Stimulated activated CD4-positive, alpha-beta T cell treated with anti-CD3 and anti-CD28 coated beads, Interleukin-15, amount 100 ng/mL, for 24 hours (primary cell): ENCODE measurements at regions not wholly inside any gene's neighbourhood (a gene's known extent, or its start where the extent isn't known, plus 50 kb on each side); places are given as distances from the start of the nearest gene placed in this dataset.
"Not testable (repeated sequence)": the region's sequence is repeated elsewhere in the genome, so short reads cannot be mapped to it uniquely, and the experiment has no call there.

Source experiments
- DNase-seq: peaks from one replicate; pipeline ENCODE4 v3.0.0-alpha.2; 2020

DNA sequence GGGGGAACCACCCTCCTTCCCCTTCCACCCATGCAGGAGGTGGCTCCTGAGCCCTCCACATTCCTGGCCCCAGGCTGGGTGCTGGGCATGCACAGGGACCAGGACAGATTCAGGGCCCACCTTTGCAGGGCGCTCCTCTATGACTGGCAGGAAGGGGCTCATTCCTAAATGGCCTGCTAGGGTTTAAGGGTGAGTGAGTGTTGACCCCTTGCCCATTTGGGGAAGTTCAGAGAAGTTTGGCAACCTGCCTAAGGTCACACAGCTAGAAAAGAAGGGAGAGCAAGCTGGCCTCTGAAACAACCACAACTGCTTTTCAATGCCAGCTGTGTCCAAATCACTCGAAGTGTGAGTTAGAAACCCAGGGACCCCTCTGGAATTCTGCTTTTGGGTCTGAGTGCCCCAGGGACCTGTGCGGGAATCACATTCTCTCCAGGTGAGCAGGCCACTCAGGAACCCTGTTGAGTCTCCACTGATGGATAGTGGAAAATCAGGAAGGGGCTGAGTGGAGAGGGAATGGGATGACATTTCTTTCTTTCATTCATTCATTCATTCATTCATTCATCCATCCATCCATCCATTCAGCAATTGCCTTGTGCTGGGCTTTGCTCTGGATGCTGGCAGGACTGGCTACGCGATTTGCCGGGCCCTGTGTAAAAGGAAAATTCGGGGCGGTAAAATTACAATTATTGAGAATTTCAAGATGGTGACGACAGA lies 191.9 kb downstream of the C9orf50 start:
- DNase-seq: no peak

DNA sequence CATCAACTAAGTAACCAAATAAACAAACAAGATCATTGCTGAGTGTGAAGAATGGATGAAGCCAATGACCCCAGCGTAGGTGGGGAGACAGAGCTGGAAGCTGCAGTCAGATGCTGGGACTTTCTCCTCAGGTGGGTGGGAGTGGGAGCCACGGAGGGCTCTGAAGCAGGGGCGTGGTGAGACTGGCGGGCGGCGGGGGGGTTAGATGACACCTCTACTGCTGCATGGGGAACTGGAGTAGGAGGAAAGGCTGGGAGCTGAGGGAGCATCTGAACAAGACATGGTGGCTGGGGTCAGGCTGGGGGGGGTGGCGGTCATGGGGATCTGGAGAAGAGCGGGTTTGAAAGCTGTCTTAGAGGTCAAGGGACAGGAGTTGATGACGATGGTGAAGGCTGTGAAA lies 193.8 kb downstream of the C9orf50 start:
- no peak for DNase-seq

- DNase-seq: not testable (repeated sequence)
These were observed 197.1 kb downstream of the C9orf50 start for GRCh38 chr9:129423755-129424154.

DNA sequence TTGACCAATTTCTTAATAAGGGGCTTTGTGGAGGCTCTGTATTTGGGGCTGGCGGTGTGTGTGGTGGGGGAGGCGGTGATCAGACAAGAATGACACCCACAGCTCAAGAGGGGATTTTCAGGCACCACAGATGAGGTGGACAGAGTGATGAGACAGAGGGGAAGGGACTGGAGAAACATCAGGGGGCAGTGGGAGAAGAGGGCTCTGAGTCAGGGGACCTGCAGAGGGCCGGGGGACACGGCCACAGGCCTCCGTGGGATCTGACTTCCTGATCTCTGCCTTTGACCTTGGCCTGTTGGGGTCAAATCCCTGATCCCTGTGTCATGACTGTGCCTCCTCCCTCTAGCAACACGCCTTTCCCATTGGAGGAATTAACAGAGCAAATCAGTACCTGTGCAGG lies 197.7 kb downstream of the C9orf50 start:
- no peak for DNase-seq

GRCh38 chr9:129422843-129423192 lies 198.1 kb downstream of the C9orf50 start:
- DNase-seq: no peak

DNA sequence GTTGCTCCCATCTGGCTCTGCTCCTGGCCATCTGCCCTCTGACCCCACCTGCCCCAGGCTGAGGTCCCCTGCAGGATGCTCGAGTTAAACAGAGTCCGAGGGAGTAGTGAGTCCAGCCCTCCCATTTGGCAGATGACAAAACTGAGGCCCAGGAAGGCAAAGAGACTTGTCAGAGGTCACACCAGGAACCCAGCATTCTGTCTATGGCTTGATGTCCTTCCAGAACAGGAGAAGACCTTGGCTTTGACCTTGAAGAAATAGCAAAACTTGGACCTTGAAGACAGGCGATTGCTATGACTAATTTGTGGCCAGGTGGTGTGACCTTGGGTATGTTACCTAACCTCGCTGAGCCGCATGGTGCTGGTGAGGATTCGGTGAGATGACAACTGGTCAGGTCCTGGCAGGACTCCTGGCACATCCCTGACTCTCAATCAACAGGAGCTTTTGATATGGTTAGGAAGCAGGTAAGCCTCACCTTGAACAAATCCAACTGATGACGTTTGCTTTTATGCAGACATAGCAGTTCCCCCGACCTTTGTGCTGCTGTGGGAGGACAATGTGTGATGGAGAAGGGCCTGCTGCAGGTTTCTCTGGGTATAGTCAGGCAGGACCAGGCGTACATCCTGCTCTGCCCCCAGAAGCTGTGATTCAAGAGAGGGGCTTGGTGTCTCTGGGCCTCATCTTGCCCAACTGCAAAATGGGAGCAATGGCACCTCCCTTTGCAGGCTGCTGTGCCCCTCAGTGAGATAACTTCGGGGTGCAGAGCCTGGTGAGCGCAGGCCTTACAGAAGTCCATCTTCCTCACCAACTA lies 198.7 kb downstream of the C9orf50 start:
- DNase-seq: no peak

DNA sequence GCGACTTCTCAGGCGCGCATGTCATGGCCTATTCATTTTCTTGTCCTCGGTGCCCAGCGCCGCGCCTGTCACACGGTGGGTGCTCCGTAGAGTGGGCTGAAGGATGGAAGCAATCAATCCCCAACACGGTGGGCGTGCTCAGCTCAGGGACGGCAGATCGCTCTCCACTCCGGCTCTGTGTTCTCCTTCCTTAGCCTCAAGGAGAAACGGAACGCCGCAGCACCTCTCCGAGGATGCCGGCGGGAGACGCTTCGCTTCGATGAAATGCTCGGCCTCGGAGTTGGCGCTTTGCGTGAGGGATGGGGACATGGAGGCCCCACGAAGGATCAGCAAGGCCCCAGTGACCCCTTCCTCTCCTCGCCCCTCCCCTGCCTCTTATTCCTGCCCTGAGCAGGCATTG lies 199.5 kb downstream of the C9orf50 start:
- no peak for DNase-seq

DNA sequence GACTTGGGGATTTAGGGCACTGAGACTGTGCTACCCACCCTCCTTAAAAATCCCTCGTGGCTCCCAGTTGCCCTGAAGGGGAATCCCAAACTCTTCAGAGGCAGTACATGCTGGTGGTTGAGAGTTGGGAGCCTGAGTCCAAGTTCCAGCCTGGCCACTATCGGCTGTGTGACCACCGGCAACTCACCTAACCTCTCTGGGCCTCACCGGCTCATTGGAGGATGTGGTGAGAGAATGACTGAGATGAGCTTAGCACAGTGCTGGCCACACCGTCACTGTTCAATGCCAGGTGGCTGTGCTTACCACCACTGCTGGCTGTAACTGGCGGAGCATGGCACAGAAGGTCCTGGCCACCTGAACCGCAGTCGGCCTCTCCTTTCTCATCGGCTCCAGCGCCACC lies 200.2 kb downstream of the C9orf50 start:
- no peak for DNase-seq

GRCh38 chr9:129419382-129419899 lies 201.5 kb downstream of the C9orf50 start:
- no peak for DNase-seq

- DNase-seq: no peak
These were observed 202.4 kb downstream of the C9orf50 start for GRCh38 chr9:129418451-129418850.

DNA sequence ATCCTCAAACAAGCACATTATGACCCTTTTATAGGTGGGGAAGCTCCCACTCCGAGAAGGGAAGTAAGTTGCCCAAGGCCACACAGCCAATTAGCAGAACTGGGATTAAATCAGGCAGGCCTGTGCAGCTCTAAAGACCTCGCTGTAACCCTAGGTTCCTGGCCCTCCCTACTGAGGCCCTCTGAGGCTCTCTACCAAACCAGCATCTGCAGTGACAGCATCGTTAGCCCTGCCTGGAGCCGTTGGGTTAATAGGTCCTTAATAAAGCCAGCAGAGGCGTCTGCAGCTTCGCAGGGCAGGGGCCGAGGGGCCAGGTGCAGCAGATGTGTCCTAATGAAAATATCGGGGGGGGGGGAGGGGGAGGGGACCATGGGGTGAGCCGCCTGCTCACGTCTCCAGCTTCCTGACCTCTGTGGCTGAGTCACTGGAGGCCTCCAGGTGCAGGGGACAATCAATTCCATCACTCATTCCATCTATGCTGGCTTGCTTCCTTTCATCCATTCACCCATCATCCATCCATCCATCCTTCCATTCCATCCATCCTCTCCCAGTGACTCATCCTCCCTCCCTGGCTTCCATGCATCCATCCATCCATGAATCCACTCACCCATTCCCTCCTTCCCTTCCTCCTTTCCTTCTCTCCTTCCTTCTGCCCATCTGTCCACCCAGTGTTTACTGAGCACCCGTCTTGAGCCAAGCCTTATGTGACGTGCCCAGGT lies 203.9 kb downstream of the C9orf50 start:
- DNase-seq: no peak

GRCh38 chr9:129415942-129416651 lies 204.8 kb downstream of the C9orf50 start:
- DNase-seq: no peak

DNA sequence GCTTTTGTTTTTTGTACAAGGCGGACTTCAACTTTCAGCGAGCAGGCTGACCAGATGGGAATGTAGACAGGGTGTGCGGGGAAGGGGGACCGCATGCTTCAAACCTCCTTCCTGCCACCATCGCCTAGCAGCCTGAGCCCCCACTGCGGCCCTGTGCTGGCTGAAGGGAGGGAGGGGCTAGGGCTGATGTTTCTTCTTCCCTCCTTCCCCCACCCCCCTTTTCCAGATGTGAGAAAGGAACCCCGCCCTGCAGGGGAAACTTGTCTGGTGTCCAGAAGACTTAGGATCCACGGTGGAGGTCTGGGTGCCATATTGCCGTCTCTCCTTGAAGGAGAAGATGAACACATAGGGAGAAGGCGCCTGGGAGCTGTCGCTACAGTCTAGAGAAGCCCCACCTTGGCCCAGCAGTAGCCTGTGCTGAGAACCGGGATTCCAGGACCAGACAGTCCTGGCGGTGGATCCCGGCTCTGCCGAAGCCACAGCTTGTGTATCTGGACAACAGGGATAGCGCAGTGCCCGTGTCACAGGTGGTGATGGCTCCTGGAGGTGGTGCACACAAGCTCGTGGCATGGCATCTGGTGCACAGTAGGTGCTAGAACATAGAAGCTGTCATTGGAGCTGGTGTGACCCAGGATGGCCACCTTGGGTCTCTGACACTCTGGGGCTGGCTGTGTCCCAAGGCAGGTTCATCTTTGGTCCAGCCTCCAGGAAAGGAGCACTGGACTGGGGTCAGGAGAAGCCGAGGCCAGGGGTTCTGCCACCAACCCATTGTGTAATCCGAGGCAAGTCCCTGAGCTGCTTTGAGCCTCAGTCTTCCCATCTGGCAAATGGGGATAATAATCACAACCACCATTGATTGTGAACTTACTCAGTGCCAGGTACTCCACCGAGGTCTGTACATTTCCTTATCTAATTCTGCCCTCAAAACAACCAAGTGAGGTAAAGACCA lies 205.6 kb downstream of the C9orf50 start:
- no peak for DNase-seq

GRCh38 chr9:129414377-129414992 lies 206.4 kb downstream of the C9orf50 start:
- DNase-seq: peak; percentile 38

- peak; percentile 100 for DNase-seq
These were observed 207.1 kb downstream of the C9orf50 start for GRCh38 chr9:129413537-129414376.

GRCh38 chr9:129412814-129413536 lies 207.9 kb downstream of the C9orf50 start:
- peak; percentile 55 for DNase-seq

GRCh38 chr9:129412176-129412813 lies 208.6 kb downstream of the C9orf50 start:
- DNase-seq: not testable (repeated sequence)

- DNase-seq: no peak
These were observed 209.3 kb downstream of the C9orf50 start for GRCh38 chr9:129411501-129412175.
